ENCODE measurements at regions not wholly inside any gene's neighbourhood (a gene's known extent, or its start where the extent isn't known, plus 50 kb on each side); places are given as distances from the start of the nearest gene placed in this dataset.

DNA sequence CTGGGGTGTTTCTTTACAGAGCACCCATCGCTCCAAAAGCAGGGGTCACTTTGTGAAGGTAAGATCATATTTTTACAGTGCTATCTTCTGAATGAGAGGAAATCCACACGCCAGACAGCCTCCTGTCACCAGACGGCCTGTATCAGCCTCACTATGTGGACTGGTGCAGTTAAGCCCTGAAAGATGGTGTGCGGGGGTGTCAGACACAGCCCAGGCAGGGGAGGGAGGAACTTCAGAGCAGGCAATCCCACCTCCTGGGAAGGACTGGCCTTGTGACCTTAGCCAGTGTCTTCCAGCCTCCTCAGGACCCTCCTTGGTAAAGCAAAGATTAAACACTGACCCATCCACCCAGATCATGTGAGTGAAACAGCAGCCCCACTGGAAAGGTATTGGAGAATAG lies 249.4 kb upstream of the CTAGE1 start (continued):
- TF ChIP-seq, protein P1, sequence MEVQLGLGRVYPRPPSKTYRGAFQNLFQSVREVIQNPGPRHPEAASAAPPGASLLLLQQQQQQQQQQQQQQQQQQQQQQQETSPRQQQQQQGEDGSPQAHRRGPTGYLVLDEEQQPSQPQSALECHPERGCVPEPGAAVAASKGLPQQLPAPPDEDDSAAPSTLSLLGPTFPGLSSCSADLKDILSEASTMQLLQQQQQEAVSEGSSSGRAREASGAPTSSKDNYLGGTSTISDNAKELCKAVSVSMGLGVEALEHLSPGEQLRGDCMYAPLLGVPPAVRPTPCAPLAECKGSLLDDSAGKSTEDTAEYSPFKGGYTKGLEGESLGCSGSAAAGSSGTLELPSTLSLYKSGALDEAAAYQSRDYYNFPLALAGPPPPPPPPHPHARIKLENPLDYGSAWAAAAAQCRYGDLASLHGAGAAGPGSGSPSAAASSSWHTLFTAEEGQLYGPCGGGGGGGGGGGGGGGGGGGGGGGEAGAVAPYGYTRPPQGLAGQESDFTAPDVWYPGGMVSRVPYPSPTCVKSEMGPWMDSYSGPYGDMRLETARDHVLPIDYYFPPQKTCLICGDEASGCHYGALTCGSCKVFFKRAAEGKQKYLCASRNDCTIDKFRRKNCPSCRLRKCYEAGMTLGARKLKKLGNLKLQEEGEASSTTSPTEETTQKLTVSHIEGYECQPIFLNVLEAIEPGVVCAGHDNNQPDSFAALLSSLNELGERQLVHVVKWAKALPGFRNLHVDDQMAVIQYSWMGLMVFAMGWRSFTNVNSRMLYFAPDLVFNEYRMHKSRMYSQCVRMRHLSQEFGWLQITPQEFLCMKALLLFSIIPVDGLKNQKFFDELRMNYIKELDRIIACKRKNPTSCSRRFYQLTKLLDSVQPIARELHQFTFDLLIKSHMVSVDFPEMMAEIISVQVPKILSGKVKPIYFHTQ (CRISPR knock-in tag; IDR thresholded peaks at IDR 0.05) = no peak
- TF ChIP-seq MXD4 (CRISPR knock-in tag; IDR thresholded peaks at IDR 0.05; ENCODE audit: borderline replicate concordance) (no peak), SMAD3 (CRISPR knock-in tag; IDR thresholded peaks at IDR 0.05; ENCODE audit: borderline replicate concordance) (no peak)

DNA sequence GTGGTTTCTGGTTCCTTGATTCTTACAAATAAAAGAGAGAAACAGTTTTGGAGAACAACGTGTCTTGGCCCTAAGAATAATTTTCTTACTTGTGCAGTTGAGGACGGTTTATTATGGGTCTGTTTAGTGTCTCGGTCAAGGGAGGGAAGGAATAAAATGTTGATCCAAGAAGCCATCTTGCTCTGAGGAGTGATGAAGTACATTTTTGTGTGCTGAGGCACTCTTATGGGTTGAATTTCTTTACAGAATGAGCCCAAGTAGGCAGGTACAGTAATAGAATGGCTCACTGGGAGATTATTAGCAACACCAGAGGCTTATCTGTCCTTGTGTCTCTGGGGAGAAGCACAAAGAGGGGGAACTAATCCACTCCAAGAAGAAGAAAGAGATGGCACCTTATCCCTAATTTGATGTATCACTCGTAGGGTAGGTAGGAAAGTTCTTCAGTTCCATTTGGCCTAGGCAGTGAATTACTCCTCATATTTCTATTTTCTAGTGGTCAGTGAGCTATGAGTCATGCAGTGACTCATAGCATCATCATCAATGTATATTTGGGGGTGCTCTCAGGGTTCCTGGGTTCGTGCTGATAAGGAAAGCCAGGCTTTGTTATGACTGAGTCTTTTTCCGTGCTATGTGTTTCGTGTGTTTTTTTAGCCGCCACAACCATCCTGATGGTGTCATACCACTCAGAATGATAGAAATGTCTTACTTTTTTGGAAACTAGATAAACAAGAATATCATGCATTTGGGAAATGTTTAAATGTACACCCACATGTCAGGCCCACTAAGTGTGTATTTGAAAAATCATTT lies 250.1 kb upstream of the CTAGE1 start:
- no peak for DNase-seq (ENCODE audit: low spot score)
- Mint-ChIP-seq H3K27me3 (ENCODE audit: low read depth) (no peaks in the 10 kb centered on the region), H3K27ac (no peak overlapping the region), H3K36me3 (peaks cover 17% of the 10 kb centered on the region), H3K9me3 (peaks cover 30% of the 10 kb centered on the region), H3K4me3 (no peak overlapping the region), H3K4me1 (no peaks in the 10 kb centered on the region)
- ATAC-seq = no peak
- ChIA-PET CTCF (no interaction called here), POLR2A (no interaction called here)
- TF ChIP-seq ZNF416 (CRISPR knock-in tag; IDR thresholded peaks at IDR 0.05) (no peak), EMX1 (CRISPR knock-in tag; IDR thresholded peaks at IDR 0.05) (no peak), TP53 (CRISPR knock-in tag; IDR thresholded peaks at IDR 0.05) (no peak), ZNF396 (CRISPR knock-in tag; IDR thresholded peaks at IDR 0.05; ENCODE audit: borderline replicate concordance) (no peak), FOXK1 (CRISPR knock-in tag; IDR thresholded peaks at IDR 0.05) (no peak), ESRRA (CRISPR knock-in tag; IDR thresholded peaks at IDR 0.05; ENCODE audit: borderline replicate concordance) (no peak), NR1H2 (CRISPR knock-in tag; IDR thresholded peaks at IDR 0.05) (no peak), ZNF232 (CRISPR knock-in tag; IDR thresholded peaks at IDR 0.05) (no peak), ZNF138 (CRISPR knock-in tag; conservative IDR thresholded peaks at IDR 0.05) (no peak), ZNF121 (CRISPR knock-in tag; IDR thresholded peaks at IDR 0.05) (no peak), ZNF671 (CRISPR knock-in tag; IDR thresholded peaks at IDR 0.05) (no peak), CREB1 (CRISPR knock-in tag; IDR thresholded peaks at IDR 0.05) (no peak), RORB (CRISPR knock-in tag; IDR thresholded peaks at IDR 0.05) (no peak)
- TF ChIP-seq, protein P2, sequence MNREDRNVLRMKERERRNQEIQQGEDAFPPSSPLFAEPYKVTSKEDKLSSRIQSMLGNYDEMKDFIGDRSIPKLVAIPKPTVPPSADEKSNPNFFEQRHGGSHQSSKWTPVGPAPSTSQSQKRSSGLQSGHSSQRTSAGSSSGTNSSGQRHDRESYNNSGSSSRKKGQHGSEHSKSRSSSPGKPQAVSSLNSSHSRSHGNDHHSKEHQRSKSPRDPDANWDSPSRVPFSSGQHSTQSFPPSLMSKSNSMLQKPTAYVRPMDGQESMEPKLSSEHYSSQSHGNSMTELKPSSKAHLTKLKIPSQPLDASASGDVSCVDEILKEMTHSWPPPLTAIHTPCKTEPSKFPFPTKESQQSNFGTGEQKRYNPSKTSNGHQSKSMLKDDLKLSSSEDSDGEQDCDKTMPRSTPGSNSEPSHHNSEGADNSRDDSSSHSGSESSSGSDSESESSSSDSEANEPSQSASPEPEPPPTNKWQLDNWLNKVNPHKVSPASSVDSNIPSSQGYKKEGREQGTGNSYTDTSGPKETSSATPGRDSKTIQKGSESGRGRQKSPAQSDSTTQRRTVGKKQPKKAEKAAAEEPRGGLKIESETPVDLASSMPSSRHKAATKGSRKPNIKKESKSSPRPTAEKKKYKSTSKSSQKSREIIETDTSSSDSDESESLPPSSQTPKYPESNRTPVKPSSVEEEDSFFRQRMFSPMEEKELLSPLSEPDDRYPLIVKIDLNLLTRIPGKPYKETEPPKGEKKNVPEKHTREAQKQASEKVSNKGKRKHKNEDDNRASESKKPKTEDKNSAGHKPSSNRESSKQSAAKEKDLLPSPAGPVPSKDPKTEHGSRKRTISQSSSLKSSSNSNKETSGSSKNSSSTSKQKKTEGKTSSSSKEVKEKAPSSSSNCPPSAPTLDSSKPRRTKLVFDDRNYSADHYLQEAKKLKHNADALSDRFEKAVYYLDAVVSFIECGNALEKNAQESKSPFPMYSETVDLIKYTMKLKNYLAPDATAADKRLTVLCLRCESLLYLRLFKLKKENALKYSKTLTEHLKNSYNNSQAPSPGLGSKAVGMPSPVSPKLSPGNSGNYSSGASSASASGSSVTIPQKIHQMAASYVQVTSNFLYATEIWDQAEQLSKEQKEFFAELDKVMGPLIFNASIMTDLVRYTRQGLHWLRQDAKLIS (CRISPR knock-in tag; IDR thresholded peaks at IDR 0.05; ENCODE audit: borderline replicate concordance) = no peak
- TF ChIP-seq, protein P3, sequence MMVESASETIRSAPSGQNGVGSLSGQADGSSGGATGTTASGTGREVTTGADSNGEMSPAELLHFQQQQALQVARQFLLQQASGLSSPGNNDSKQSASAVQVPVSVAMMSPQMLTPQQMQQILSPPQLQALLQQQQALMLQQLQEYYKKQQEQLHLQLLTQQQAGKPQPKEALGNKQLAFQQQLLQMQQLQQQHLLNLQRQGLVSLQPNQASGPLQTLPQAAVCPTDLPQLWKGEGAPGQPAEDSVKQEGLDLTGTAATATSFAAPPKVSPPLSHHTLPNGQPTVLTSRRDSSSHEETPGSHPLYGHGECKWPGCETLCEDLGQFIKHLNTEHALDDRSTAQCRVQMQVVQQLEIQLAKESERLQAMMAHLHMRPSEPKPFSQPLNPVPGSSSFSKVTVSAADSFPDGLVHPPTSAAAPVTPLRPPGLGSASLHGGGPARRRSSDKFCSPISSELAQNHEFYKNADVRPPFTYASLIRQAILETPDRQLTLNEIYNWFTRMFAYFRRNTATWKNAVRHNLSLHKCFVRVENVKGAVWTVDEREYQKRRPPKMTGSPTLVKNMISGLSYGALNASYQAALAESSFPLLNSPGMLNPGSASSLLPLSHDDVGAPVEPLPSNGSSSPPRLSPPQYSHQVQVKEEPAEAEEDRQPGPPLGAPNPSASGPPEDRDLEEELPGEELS (CRISPR knock-in tag; IDR thresholded peaks at IDR 0.05) = no peak
- TF ChIP-seq, protein P1 (CRISPR knock-in tag; IDR thresholded peaks at IDR 0.05) = no peak
- TF ChIP-seq, protein P4, sequence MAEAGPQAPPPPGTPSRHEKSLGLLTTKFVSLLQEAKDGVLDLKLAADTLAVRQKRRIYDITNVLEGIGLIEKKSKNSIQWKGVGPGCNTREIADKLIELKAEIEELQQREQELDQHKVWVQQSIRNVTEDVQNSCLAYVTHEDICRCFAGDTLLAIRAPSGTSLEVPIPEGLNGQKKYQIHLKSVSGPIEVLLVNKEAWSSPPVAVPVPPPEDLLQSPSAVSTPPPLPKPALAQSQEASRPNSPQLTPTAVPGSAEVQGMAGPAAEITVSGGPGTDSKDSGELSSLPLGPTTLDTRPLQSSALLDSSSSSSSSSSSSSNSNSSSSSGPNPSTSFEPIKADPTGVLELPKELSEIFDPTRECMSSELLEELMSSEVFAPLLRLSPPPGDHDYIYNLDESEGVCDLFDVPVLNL (CRISPR knock-in tag; IDR thresholded peaks at IDR 0.05; ENCODE audit: borderline replicate concordance, low read depth) = no peak
- TF ChIP-seq, protein P5, sequence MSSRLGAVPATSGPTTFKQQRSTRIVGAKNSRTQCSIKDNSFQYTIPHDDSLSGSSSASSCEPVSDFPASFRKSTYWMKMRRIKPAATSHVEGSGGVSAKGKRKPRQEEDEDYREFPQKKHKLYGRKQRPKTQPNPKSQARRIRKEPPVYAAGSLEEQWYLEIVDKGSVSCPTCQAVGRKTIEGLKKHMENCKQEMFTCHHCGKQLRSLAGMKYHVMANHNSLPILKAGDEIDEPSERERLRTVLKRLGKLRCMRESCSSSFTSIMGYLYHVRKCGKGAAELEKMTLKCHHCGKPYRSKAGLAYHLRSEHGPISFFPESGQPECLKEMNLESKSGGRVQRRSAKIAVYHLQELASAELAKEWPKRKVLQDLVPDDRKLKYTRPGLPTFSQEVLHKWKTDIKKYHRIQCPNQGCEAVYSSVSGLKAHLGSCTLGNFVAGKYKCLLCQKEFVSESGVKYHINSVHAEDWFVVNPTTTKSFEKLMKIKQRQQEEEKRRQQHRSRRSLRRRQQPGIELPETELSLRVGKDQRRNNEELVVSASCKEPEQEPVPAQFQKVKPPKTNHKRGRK (CRISPR knock-in tag; IDR thresholded peaks at IDR 0.05; ENCODE audit: borderline replicate concordance) = no peak

Measured in WTC11 (cell line).